ENCODE measurements at regions not wholly inside any gene's neighbourhood (a gene's known extent, or its start where the extent isn't known, plus 50 kb on each side); places are given as distances from the start of the nearest gene placed in this dataset.

- H3K27me3 ChIP-seq (ENCODE audit: control insufficient read depth in 2 of 2, insufficient read depth in 2 of 2, low read length in 2 of 2), result no peaks in the 10 kb centered on the region
- intact Hi-C loops (cut with micrococcal nuclease), result no loop called here
- H4K20me1 ChIP-seq (ENCODE audit: insufficient read depth, low read length), result no peaks in the 10 kb centered on the region
- no peaks in the 10 kb centered on the region for H3K4me1 ChIP-seq (ENCODE audit: control insufficient read depth in 1 of 2, insufficient read depth in 2 of 2, low read length in 2 of 2)
- Mint-ChIP-seq H3K27ac (no peak overlapping the region), H3K4me3 (no peak overlapping the region), H3K9me3 (peaks cover 16 to 29% (median 21%) of the 10 kb centered on the region in 7 donors), H3K4me1 (no peaks in the 10 kb centered on the region), H3K27me3 (ENCODE audit: low read depth in 3 of 3) (peaks cover 0 to 2% (median 0%) of the 10 kb centered on the region in 3 donors), H3K36me3 (no peaks in the 10 kb centered on the region)
- no peaks in the 10 kb centered on the region for H3K36me3 ChIP-seq (replicated peaks in 1 of 2; ENCODE audit: control insufficient read depth in 1 of 2, insufficient read depth in 2 of 2, low read length in 2 of 2)
- H2AFZ ChIP-seq (ENCODE audit: insufficient read depth, low read depth, low read length, poor library complexity, severe bottlenecking), result no peak overlapping the region
- no peak overlapping the region for H3K27ac ChIP-seq (ENCODE audit: low read depth in 1 of 2, low read length in 2 of 2)
- 90% methylated on average over 3 of the region's 4 CpGs for WGBS (ENCODE audit: insufficient coverage)
- DNase-seq, result no peak
- no peak overlapping the region for H3K4me2 ChIP-seq (replicated peaks; ENCODE audit: extremely low read depth, low read length, poor library complexity, severe bottlenecking)
- peaks cover 10 to 13% of the 10 kb centered on the region in 2 donors for H3K9me3 ChIP-seq (replicated peaks in 1 of 2; ENCODE audit: control insufficient read depth in 1 of 2, insufficient read depth in 1 of 2, low read length in 2 of 2)
- H3K9ac ChIP-seq (ENCODE audit: insufficient read depth, low read length, poor library complexity, severe bottlenecking), result no peak overlapping the region
- TF ChIP-seq, protein P1, sequence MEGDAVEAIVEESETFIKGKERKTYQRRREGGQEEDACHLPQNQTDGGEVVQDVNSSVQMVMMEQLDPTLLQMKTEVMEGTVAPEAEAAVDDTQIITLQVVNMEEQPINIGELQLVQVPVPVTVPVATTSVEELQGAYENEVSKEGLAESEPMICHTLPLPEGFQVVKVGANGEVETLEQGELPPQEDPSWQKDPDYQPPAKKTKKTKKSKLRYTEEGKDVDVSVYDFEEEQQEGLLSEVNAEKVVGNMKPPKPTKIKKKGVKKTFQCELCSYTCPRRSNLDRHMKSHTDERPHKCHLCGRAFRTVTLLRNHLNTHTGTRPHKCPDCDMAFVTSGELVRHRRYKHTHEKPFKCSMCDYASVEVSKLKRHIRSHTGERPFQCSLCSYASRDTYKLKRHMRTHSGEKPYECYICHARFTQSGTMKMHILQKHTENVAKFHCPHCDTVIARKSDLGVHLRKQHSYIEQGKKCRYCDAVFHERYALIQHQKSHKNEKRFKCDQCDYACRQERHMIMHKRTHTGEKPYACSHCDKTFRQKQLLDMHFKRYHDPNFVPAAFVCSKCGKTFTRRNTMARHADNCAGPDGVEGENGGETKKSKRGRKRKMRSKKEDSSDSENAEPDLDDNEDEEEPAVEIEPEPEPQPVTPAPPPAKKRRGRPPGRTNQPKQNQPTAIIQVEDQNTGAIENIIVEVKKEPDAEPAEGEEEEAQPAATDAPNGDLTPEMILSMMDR (IDR thresholded peaks at IDR 0.05), result no peak
- no peak overlapping the region for H3K4me3 ChIP-seq (replicated peaks in 1 of 3; ENCODE audit: low read depth in 2 of 3, low read length in 3 of 3)
- H3K79me2 ChIP-seq (ENCODE audit: insufficient read depth, low read length), result no peaks in the 10 kb centered on the region
These were observed 103.9 kb upstream of the ACVR1 start for GRCh38 chr2:157980020-157980419.

DNA sequence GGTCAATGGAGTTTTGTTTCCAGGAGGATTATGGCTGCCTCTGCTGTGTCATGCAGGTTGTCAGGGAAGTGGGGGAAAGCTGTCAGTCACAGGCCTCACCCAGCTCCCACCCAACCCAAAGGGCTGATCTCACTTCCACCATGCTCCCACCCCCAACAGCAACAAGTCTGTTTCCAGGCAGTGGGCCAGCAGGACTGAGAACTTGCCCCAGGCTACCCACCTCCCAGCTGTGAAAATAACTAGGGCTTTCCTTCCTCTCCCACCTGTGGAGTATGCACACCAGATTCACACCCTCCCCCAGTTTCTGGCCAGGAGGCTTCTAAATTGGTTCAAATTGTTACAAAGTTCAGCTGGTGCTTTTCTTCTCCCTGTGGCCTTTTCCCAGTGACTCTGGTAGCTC lies 95.6 kb upstream of the ACVR1 start:
- H3K4me3 Mint-ChIP-seq, result no peak overlapping the region
- Histone ChIP-seq H3K27ac (ENCODE audit: low read depth in 1 of 2, low read length in 2 of 2) (no peak overlapping the region), H3K9ac (ENCODE audit: insufficient read depth, low read length, poor library complexity, severe bottlenecking) (no peak overlapping the region), H4K20me1 (ENCODE audit: insufficient read depth, low read length) (no peaks in the 10 kb centered on the region), H3K4me1 (ENCODE audit: control insufficient read depth in 1 of 2, insufficient read depth in 2 of 2, low read length in 2 of 2) (no peaks in the 10 kb centered on the region), H3K9me3 (replicated peaks in 1 of 2; ENCODE audit: control insufficient read depth in 1 of 2, insufficient read depth in 1 of 2, low read length in 2 of 2) (peaks cover 0 to 6% of the 10 kb centered on the region in 2 donors), H3K4me2 (replicated peaks; ENCODE audit: extremely low read depth, low read length, poor library complexity, severe bottlenecking) (no peak overlapping the region), H3K4me3 (replicated peaks in 1 of 3; ENCODE audit: low read depth in 2 of 3, low read length in 3 of 3) (no peak overlapping the region), H3K36me3 (replicated peaks in 1 of 2; ENCODE audit: control insufficient read depth in 1 of 2, insufficient read depth in 2 of 2, low read length in 2 of 2) (no peaks in the 10 kb centered on the region), H2AFZ (ENCODE audit: insufficient read depth, low read depth, low read length, poor library complexity, severe bottlenecking) (no peak overlapping the region), H3K79me2 (ENCODE audit: insufficient read depth, low read length) (no peaks in the 10 kb centered on the region), H3K27me3 (ENCODE audit: control insufficient read depth in 2 of 2, insufficient read depth in 2 of 2, low read length in 2 of 2) (no peaks in the 10 kb centered on the region)
- no peaks in the 10 kb centered on the region for H3K4me1 Mint-ChIP-seq
- no peak for DNase-seq
- TF ChIP-seq, protein P1 (IDR thresholded peaks at IDR 0.05), result no peak
- H3K36me3 Mint-ChIP-seq, result no peaks in the 10 kb centered on the region
- H3K27me3 Mint-ChIP-seq (ENCODE audit: low read depth in 3 of 3), result peaks cover 2 to 3% (median 2%) of the 10 kb centered on the region in 3 donors
- no peak overlapping the region for H3K27ac Mint-ChIP-seq
- intact Hi-C loops (cut with micrococcal nuclease), result no loop called here
- peaks cover 2 to 12% (median 7%) of the 10 kb centered on the region in 7 donors for H3K9me3 Mint-ChIP-seq

Data from CD14-positive monocyte (primary cell).